ENCODE measurements at regions not wholly inside any gene's neighbourhood (a gene's known extent, or its start where the extent isn't known, plus 50 kb on each side); places are given as distances from the start of the nearest gene placed in this dataset.
"Not testable (repeated sequence)": the region's sequence is repeated elsewhere in the genome, so short reads cannot be mapped to it uniquely, and the experiment has no call there.

DNA sequence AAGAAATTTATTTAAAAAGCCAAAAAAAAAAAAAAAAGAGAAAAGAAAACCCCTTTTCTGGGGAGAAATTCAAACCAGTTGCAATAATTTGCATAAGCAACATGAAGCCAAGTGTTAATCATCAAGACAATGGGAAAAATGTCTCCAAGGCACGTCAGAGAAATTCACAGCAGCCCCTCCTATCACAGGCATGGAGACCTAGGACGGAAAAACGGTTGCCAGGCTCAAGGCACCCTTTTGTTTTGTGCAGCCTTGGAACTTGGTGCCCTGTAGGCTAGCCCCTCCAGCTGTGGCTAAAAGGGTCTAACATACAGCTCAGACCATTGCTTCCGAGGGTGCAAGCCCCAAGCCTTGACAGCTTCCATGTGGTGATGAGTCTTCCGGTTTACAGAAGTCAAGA lies 509.2 kb upstream of the SOX11 start:
- DNase-seq (ENCODE audit: insufficient read length, low spot score) (no peak), FAIRE-seq (no peak)

DNA sequence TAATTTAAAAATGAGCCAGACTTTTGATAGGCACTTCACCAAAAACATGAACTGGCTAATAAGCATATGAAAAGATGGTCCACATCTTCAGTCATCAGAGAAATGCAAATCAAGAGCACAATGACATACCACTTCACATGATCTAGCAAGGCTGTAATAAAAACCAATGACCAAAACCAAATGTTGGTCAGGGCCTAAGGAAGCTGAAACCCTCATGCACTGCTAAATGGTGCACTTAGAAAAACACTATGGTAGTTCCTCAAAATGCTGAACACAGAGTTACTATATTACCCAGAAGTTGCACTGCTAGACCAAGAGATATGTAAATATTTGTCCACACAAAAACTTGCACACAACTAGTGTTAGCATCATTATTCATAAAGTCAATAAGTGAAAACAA lies 504.9 kb upstream of the SOX11 start:
- DNase-seq (ENCODE audit: insufficient read length, low spot score) (no peak), FAIRE-seq (no peak)

DNA sequence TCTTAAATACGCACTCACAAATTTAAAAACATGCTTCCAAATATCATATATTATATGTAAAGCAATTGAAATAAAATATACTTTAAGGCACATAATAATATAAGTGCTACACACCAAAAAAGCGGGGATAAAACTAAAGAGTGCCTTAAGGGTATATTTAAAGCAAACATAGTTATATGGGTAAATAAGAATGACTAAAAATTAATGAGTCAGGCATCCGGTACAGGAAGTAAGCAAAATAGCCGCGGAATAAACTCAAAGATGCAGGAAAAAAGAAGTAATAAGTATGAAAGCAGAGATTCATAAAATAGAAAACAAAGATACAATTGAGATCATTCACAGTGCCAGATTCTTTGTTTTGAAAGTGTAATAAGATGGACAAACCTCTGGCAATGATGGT lies 503.5 kb upstream of the SOX11 start:
- FAIRE-seq: no peak
- no peak for DNase-seq (ENCODE audit: insufficient read length, low spot score)

DNA sequence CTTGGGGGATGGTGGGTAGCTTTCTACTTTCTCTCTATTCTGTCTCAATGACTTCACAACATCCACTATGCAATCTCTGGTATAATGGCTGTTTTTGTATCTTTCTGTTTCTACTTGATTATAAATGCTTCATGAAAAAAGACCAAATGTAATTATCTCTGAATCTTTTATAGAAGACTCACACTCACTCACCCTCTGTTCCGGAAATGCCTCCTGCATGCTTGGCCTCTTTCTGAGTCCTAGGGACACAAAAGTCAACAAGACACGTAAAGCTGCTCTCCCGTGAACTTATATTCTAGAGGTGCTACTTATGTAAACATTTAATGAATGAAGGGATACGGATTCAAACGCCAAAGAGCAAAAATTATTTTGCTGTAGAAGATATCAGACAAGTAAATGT lies 502.2 kb upstream of the SOX11 start:
- DNase-seq (ENCODE audit: insufficient read length, low spot score) (no peak), FAIRE-seq (no peak)

DNA sequence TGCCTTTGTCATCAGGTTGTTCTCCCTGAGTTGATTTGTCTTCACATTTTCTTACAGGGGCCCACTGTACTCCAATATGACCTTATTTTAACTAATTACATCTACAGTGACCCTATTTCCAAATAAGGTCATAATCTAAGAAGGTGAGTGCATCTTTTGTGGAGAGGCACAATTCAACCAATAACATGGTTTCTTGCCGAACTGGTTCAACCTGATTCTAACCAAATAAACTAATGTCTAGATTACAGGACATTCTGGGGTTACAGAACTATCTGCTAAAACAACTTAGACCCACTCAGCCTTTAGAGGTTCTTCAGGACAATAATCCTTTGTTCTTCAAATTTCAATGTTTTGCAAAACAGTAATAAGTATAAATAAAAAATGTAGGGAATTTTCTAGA lies 496.5 kb upstream of the SOX11 start:
- FAIRE-seq (no peak), DNase-seq (ENCODE audit: insufficient read length, low spot score) (no peak)

DNA sequence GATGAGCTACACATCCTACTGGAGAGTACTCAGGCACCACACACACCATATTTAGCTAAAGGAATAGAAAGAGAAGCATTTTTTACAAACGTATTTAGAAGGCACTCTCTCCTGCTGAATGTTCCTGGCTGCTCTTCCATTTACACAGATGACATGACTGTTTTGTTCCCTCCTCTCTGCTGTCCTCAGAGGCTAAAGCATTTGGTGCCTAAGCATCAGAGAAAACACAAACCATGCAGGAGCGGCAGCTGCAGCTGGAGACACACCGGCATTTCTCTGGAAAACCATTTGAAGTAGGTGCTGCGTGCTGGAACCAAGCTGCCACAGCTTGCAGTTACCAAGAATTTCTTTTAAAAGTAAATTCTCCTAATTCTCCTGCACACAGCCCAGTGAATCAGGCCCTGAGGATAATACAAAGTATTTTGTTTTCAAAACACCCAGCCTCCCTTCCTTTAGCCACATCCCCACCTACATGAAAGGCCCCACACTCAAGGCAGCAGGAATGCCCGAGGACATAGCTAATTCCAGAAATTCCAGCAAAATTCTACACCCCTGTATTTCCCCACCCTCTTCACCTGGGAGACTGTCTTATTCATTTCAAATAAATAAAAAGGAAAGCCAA lies 488.9 kb upstream of the SOX11 start:
- DNase-seq (ENCODE audit: insufficient read length, low spot score) (no peak), FAIRE-seq (no peak)

DNA sequence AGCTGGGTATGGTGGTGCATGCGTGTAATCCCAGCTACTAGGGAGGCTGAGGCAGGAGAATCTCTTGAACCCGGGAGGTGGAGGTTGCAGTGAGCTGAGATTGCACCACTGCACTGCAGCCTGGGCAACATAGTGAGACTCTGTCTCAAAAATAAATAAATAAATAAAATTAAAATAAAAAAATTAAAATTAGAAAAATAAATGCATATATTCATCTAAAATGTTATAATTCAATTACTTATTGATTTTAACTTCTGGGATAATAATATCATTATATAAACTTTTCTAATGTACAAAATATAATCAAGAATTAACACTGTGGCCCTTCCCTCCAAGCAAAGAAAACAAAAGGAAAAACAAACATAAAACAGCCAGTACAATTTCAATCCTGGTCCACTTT lies 485.4 kb upstream of the SOX11 start:
- DNase-seq (ENCODE audit: insufficient read length, low spot score); FAIRE-seq: not testable (repeated sequence)

DNA sequence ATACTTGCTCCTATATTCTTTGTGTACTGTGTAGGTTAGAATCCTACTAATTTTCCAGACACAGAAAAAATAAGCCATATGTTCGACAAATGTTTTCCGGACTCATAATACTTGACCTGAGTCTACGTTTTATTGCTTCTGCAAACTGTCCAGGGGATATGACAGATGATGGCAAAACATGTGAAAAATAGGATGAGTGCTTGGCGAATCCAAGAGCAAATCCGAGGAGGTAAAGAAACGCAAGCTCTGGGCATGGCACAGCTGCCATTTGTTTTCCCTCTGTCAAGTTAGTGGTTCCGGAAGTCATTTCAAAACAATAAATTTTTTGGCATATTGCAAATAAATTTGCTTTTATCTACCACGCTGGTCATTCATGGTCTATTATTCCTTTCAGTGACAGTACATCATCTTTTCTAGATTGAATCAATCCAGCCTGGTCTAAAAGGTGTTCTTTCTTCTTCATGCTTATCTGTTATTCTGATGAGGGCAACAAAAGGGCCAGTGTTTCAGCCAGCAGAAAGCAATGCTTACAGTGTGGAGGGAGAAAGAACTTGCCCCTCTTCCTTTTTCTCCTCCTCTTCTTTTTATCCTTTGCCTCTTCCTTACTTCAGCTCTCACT lies 476.1 kb upstream of the SOX11 start:
- FAIRE-seq: no peak
- no peak for DNase-seq (ENCODE audit: insufficient read length, low spot score)

DNA sequence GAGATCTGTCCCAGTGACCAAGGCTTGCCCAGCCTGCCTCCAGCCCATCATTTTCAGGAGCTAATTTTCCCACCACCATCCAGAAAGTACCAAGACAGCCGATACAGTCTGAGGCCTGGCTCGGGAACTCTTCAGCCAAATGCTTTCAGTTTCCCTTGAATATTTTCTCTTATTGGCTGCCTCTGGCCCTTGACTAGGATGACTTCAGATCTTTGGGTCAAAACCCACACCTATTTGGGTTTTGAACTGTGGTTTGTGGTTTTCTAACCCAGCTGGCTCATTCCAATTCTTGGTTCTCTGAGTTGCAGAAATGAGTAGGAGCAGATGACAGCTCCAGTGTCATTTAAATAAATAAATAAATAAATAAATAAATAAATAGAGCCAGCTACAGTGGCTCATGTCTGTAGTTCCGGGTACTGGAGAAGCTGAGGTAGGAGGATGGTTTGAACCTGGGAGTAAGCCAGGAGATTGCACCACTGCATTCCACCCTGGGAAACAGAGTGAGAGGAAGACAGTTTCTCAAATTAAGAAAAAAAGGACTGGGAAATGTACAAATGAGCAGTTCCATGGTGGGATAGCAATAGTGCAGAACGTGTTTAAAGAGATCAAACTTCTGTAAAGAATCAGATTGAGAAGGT lies 465.0 kb upstream of the SOX11 start:
- DNase-seq (ENCODE audit: insufficient read length, low spot score) (no peak), FAIRE-seq (no peak)

DNA sequence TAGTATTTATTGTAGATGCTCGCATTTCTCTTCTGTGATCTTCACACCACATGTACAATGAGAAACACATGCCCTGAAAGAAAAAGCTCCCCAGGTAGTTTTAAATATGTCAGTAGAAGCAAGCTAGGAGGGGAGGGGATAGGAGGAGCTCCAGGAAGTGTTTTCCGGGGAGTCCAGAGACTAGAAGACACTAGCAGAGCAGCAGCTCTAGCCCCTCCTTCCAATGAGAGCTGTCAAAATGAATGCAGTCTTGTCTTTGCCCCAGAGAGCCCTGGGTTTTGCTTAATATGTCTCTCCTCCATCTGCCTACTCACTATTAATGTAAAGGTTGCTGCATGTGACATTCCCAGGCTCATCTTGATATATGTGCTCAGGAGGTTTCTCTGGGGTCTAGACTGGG lies 462.6 kb upstream of the SOX11 start:
- DNase-seq (ENCODE audit: insufficient read length, low spot score) (no peak), FAIRE-seq (no peak)

DNA sequence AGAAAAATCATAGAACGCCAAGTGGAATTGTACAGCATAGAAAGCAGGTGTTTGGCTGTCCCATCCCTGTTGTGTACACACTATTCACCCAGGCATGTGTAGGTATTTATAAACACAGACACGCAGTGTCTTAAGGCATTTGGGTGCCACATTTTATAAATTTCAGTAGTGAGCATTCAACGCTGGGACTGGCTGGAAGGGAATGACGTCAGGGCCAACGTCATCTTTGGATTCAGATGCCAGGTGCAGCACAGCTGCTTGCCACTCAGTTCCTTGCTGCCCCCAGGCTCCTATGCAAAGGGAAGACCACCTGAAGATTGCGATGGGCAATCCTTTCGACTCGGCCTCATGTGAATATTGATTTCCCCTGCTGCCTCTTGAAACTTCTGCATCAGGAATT lies 461.7 kb upstream of the SOX11 start:
- FAIRE-seq (no peak), DNase-seq (ENCODE audit: insufficient read length, low spot score) (no peak)

DNA sequence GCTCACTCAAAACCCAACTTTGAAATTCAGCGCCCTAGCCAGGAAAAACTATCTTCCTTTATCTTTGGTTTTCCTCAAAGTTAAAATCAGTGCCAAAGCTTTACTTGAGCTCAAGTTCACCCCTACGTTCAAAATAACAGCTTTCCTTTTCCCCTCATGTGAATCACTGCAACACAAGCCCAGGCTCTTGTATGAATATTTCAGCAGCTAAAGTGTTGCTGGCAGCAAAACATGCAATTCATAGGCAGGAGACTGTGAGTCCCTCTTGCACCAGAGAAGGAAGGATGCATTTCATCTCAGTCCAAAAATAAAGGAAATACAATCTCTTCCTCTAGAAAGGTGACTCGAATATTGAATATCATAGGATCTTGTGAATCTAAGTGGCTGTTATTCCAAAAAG lies 461.3 kb upstream of the SOX11 start:
- FAIRE-seq (no peak), DNase-seq (ENCODE audit: insufficient read length, low spot score) (no peak)

DNA sequence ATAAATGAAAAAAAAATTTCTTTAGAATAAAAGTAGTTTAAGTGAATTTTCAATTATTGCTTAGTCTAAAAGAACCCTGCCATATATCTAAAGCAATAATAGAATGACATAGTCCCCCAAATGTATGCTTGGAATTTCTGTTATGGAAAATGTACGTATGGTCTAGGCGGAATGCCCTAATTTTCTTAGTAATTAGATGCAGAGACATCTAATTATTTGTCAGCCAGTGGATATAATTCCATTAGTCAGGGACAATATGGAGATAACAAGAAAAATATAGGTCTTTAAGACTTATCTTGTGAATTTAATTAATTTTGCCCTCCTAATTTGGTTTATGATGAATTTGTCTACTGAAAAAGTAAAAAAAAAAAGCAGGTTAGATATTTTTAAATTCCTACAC lies 460.9 kb upstream of the SOX11 start:
- FAIRE-seq (no peak), DNase-seq (ENCODE audit: insufficient read length, low spot score) (no peak)

DNA sequence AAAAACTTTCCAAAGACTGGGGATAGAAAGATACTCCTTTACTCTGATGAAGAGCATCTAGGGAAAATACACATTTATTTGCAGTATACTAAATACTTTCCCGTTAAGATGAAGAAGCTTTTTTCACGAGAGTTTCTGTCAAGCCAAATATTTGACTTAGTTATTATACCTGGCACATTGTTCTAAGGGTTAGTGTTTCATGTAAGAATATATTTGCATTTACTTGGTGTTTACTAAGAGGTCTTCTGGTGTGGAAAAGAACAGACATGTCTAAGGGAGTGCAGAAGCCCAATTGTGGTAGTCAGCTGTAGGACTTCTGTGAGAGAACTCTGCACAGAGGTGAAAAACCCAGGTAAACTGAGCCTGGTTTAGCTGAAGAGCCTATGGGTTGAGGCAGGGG lies 457.6 kb upstream of the SOX11 start:
- FAIRE-seq: no peak

DNA sequence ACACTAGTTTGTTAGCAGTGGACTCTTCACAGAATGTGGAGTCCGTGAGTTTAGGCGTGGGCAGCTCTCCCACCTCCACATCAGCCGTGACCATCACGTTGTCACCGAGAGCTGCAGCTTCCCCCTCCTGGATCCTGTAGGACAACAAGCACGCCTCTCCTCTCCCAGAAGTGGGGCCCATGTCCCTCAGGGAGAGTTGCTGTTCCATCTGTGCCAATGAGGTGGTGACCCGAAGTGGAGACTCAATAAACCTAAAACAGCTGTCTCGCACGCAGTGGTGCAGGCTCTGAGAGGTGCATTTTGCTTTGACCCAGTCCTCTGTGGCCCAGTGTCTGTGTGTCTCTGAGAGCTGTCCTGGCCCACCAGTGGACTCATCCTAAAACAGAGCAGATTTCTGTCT lies 456.5 kb upstream of the SOX11 start:
- DNase-seq (ENCODE audit: insufficient read length, low spot score) (no peak), FAIRE-seq (no peak)

More for the DNA sequence above, 457.6 kb upstream of the SOX11 start:
- DNase-seq (ENCODE audit: insufficient read length, low spot score): no peak

DNA sequence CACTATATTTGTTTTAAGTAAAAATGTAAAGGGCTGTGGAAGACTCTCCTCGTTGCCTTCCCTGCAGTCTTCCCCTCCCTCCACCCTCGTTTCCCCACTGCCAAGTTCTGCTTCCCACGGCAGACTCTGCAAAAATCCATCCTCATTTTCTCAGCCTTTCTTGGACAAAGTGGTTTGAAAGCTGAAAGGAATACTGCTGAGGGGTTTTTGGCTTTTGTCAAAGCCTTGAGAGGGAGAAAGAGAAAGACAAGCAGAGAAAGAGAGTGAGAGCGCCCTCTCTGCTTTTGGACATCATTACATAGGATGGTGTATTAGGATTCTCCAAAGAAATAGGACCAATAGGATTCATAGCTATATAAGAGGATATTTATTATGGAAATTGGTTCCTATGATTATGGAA lies 455.9 kb upstream of the SOX11 start:
- no peak for FAIRE-seq
- no peak for DNase-seq (ENCODE audit: insufficient read length, low spot score)

DNA sequence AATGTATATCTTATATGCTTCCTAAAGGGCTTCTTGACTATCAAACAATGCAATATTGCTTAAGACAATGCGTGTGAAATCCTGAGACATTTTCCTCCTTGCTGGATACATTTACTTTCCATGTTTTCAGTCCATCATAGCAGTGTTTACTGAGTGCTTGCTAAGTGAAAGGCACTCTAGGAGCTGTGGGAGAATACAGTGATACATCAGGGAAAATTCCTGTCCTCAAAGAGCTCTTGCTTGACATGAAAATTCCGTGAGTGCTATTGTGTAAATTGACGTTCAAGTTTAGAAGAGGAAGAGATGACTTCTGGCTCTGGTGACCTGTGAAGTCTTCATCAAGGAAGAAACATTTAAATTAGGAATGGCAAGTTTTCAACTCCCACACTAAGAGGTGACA lies 449.4 kb upstream of the SOX11 start:
- DNase-seq (ENCODE audit: insufficient read length, low spot score) (no peak), FAIRE-seq (no peak)

DNA sequence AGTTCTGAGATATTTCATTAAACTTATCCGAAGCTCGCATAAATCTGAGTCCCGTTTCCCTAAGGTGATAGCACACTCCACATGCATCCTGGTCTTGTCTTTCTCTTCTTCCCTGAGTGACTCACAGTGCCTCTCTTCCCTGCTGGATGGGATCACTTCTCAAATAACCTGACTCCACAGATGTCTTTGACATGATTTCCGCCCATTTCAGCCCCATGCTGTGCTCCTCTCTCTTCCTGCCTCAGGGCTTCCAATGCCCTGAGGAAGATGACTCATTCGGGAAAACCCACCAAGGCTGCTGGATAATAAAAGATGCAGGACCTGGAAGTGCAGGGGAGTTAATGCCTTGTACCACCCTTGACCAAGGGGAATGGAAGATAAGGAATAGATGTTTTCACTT lies 441.7 kb upstream of the SOX11 start:
- FAIRE-seq (no peak), DNase-seq (ENCODE audit: insufficient read length, low spot score) (no peak)

DNA sequence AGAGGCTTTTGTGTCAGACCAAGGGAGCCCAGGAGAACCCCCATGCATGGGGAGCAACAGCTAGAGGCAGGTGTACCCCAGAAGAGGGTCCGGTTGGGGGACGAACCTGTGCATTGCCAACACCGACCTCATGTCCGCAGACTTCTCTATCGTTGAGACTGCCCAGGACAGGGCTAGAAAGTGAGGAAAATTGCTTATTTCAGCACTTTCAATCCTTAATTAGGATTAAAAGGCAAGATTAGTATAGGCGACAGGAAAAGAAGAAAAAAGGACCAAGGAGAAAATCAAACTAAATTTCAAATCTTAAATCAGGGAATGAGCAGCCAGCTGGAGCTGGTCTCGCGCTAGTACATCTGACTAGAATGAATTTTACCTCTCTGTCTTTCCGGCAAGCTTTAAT lies 438.9 kb upstream of the SOX11 start:
- FAIRE-seq (no peak), DNase-seq (ENCODE audit: insufficient read length, low spot score) (no peak)

DNA sequence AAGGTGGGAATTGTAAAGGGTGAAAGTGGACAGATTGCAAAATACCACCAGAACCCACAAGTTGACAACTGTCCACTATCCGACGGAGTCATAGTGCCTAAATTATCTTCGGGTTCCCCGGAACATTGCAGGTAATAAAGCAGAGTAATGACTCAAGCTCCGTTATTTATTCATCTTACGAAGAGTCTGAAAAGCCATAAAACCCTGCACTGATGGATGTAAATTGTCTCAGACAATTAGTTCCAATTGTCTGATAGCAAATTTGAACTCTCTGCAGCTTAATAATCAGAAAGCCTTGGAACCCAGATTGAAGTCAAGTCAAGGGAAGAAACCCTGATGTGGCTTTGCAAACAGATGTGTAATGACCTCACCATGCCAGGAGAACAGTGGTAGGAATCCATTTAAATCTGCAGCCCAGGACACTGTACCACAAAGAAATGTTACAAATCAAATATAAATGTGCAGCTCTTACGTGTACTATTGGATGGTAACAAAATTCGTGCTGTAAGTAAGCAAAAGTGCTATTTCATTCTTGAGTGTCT lies 437.3 kb upstream of the SOX11 start:
- DNase-seq (ENCODE audit: insufficient read length, low spot score) (no peak), FAIRE-seq (no peak)

DNA sequence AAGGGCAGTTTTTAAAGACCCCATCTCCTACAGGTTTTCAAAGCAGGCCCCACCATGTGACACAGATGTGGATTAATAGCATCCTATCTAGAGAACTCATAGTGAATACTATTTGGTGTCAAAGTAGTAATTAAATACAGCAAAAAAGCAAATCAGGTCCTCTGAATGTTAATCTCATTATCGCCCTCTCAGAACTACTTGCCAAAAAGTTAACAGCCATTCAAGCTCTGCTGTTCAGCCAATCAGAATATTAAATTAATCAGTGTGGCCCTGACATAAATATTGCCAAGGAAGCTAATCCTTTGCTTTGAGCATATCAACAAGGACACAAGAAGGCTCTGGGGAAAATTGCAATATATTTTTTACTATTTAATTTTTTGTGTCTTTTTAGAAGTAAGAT lies 428.9 kb upstream of the SOX11 start:
- FAIRE-seq: no peak
- DNase-seq (ENCODE audit: insufficient read length, low spot score): no peak

DNA sequence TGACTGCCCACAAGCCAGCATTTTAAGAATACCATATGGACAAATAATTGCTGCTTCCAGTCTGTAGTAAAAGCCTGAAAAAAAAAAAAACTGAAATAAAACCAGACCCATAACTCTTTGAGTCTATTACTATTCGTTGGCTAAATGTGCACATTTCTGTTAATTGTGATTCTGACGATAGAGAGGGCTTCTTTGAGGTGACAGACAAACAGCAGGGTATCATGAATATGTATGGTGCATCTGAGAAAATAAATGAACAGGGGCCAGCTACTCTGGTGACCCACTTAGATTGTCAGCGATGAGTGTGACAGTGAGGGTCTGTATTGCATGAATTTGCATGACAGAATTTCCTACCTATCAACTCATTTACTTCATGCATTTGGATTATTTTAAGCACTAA lies 427.8 kb upstream of the SOX11 start:
- DNase-seq (ENCODE audit: insufficient read length, low spot score) (no peak), FAIRE-seq (no peak)
